SK-N-SH (cell line): ENCODE measurements at regions not wholly inside any gene's neighbourhood (a gene's known extent, or its start where the extent isn't known, plus 50 kb on each side); places are given as distances from the start of the nearest gene placed in this dataset.

Source experiments
- CTCF ChIA-PET: fragments of 300-600, 350-600 bp; formaldehyde crosslinking; extraction: SDS; loops from one replicate; lab custom pipeline; 2021; lab: Yijun Ruan, JAX
- POLR2A ChIA-PET: fragments of 350-600 bp; sonication (Branson Sonifier 250); formaldehyde crosslinking; extraction: SDS; loops from one replicate; lab custom pipeline; 2020; ENCODE audit warnings: antibody characterized with exemption, inconsistent platforms; lab: Yijun Ruan, JAX
- DNase-seq: peaks from one replicate; pipeline ENCODE4 v3.0.0; 2012
- H2AFZ ChIP-seq: fragments of 200-600 bp; sonication (generic); 2 replicates; pipeline ENCODE4 v1.8.1; 2016; ENCODE audit warnings: antibody characterized with exemption, mild to moderate bottlenecking, low read depth
- H3F3A ChIP-seq: fragments of 200-600 bp; sonication (generic); replicated peaks from 2 replicates; pipeline ENCODE3; 2016; ENCODE audit warnings: antibody characterized with exemption, mild to moderate bottlenecking; ENCODE audit not compliant: insufficient read depth
- H3K27ac ChIP-seq, 2 experiments: fragments of 200-500 bp in 1 of 2; fragments of 200-600 bp in 1 of 2; sonication (Bioruptor generic) in 1 of 2; sonication (generic), shearing (Covaris generic) in 1 of 2; 2 replicates each; pipeline versions ENCODE4 v1.5.1 to v1.6.1; 2014 to 2016; ENCODE audit warnings: low read depth in 2 of 2, inconsistent platforms in 1 of 2, low read length in 1 of 2, mild to moderate bottlenecking in 1 of 2, mixed read lengths in 1 of 2
- H3K27me3 ChIP-seq: fragments of 200-600 bp; sonication (generic), shearing (Covaris generic); 2 replicates; pipeline ENCODE4 v1.6.1; 2016; ENCODE audit warnings: mixed run types; ENCODE audit not compliant: insufficient read depth
- H3K36me3 ChIP-seq, 2 experiments: fragments of 200-500 bp in 1 of 2; fragments of 200-600 bp in 1 of 2; sonication (Bioruptor generic) in 1 of 2; sonication (generic) in 1 of 2; replicated peaks in 1 of 2; 2 replicates each; pipeline versions ENCODE3 to v1.5.1; 2014 to 2016; ENCODE audit warnings: low read length in 1 of 2, mild to moderate bottlenecking in 1 of 2; ENCODE audit not compliant: insufficient read depth in 2 of 2, control insufficient read depth in 1 of 2
- H3K4me1 ChIP-seq, 2 experiments: fragments of 200-500 bp in 1 of 2; fragments of 200-600 bp in 1 of 2; sonication (Bioruptor generic) in 1 of 2; sonication (generic), shearing (Covaris generic) in 1 of 2; 2 replicates each; pipeline versions ENCODE4 v1.5.1 to v1.6.1; 2014 to 2016; ENCODE audit warnings: low read depth in 1 of 2, low read length in 1 of 2, mixed run types in 1 of 2; ENCODE audit not compliant: insufficient read depth in 2 of 2, control insufficient read depth in 1 of 2
- H3K4me2 ChIP-seq: fragments of 200-600 bp; sonication (generic), shearing (Covaris generic); 2 replicates; pipeline ENCODE4 v1.6.1; 2017; ENCODE audit warnings: mixed run types
- H3K4me3 ChIP-seq, 2 experiments: fragments of 200-500 bp in 1 of 2; fragments of 200-600 bp in 1 of 2; sonication (Bioruptor generic) in 1 of 2; sonication (generic), shearing (Covaris generic) in 1 of 2; 2 replicates each; pipeline versions ENCODE4 v1.5.1 to v1.8.1; 2014 to 2016; ENCODE audit warnings: low read depth in 2 of 2, inconsistent platforms in 1 of 2, low read length in 1 of 2, mild to moderate bottlenecking in 1 of 2, mixed read lengths in 1 of 2, moderate library complexity in 1 of 2
- H3K79me2 ChIP-seq: fragments of 200-600 bp; sonication (generic); 2 replicates; pipeline ENCODE4 v1.8.1; 2017; ENCODE audit warnings: mild to moderate bottlenecking; ENCODE audit not compliant: insufficient read depth
- H3K9ac ChIP-seq: fragments of 200-600 bp; sonication (generic); 2 replicates; pipeline ENCODE4 v1.6.1; 2017; ENCODE audit warnings: mixed run types
- H3K9me2 ChIP-seq: fragments of 200-600 bp; sonication (generic); 2 replicates; pipeline ENCODE4 v1.6.1; 2017; ENCODE audit warnings: mixed run types
- H3K9me3 ChIP-seq: fragments of 200-600 bp; sonication (generic); 2 replicates; pipeline ENCODE4 v1.6.1; 2017; ENCODE audit warnings: mixed run types, mild to moderate bottlenecking, moderate library complexity
- H4K20me1 ChIP-seq: fragments of 200-600 bp; sonication (generic); 2 replicates; pipeline ENCODE4 v1.6.1; 2017; ENCODE audit warnings: mild to moderate bottlenecking, mixed run types; ENCODE audit not compliant: insufficient read depth
- CHD2 ChIP-seq: fragments of 150-350 bp; IDR thresholded peaks from 2 replicates; pipeline ENCODE4 v1.6.1; 2018; ENCODE audit warnings: low read length; ENCODE audit not compliant: partially characterized antibody
- ELF1 ChIP-seq: IDR thresholded peaks from 2 replicates; pipeline ENCODE4 v1.4.0; 2012
- JUND ChIP-seq: IDR thresholded peaks from 2 replicates; pipeline ENCODE4 v1.4.0; 2012
- MAX ChIP-seq: IDR thresholded peaks from 2 replicates; pipeline ENCODE4 v1.4.0; 2012; ENCODE audit warnings: low read depth
- MEF2A ChIP-seq: IDR thresholded peaks from 2 replicates; pipeline ENCODE4 v1.4.0; 2012; ENCODE audit warnings: low read depth, borderline replicate concordance
- NFIC ChIP-seq: IDR thresholded peaks from 2 replicates; pipeline ENCODE4 v1.4.0; 2012; ENCODE audit warnings: borderline replicate concordance
- RAD21 ChIP-seq: IDR thresholded peaks from 2 replicates; pipeline ENCODE4 v1.6.1; 2012; ENCODE audit warnings: mild to moderate bottlenecking, low read length
- REST ChIP-seq: IDR thresholded peaks from 2 replicates; pipeline ENCODE4 v1.6.1; 2012; ENCODE audit warnings: mild to moderate bottlenecking, low read depth, low read length, moderate library complexity
- RXRA ChIP-seq: IDR thresholded peaks from 2 replicates; pipeline ENCODE4 v1.4.0; 2012; ENCODE audit warnings: low read depth, mild to moderate bottlenecking, borderline replicate concordance
- SIN3A ChIP-seq: IDR thresholded peaks from 2 replicates; pipeline ENCODE4 v1.6.1; 2012; ENCODE audit warnings: low read depth, mild to moderate bottlenecking, low read length, moderate library complexity, borderline replicate concordance
- SMC3 ChIP-seq: IDR thresholded peaks from 2 replicates; pipeline ENCODE4 v1.6.1; 2012; ENCODE audit warnings: low read depth, low read length, improper control_type of control experiment
- TAF1 ChIP-seq: IDR thresholded peaks from 2 replicates; pipeline ENCODE4 v1.6.1; 2012; ENCODE audit warnings: low read depth, mild to moderate bottlenecking, low read length, moderate library complexity, borderline replicate concordance
- TCF12 ChIP-seq: IDR thresholded peaks from 2 replicates; pipeline ENCODE4 v1.4.0; 2012
- TEAD4 ChIP-seq: IDR thresholded peaks from 2 replicates; pipeline ENCODE4 v1.4.0; 2012; ENCODE audit warnings: mild to moderate bottlenecking, borderline replicate concordance; ENCODE audit not compliant: insufficient read depth
- USF2 ChIP-seq: fragments of 150-350 bp; IDR thresholded peaks from 2 replicates; pipeline ENCODE4 v1.6.1; 2017; ENCODE audit warnings: antibody characterized with exemption, low read length, low read depth, borderline replicate concordance
- YY1 ChIP-seq: IDR thresholded peaks from 2 replicates; pipeline ENCODE4 v1.4.0; 2012; ENCODE audit warnings: low read depth, mild to moderate bottlenecking
- WGBS: methylation state at CpG from one replicate; pipeline ENCODE4 v1.1.6; 2017; ENCODE audit warnings: low lambda C conversion rate; 5-methylcytosine and 5-hydroxymethylcytosine counted together

- H3K9ac ChIP-seq: no peak overlapping the region
- CTCF ChIA-PET: interaction anchor here (0.8 to 1.8 kb wide), 2 partner anchors 8 to 202 kb away, joined by 4 read pairs; no protein-coding TSS in a partner anchor
- no peaks in the 10 kb centered on the region for H4K20me1 ChIP-seq
- no peak for TF ChIP-seq RAD21
- TF ChIP-seq JUND: no peak
- no peak for TF ChIP-seq USF2
- TF ChIP-seq TCF12: no peak
- no peak for TF ChIP-seq CHD2
- no peak for TF ChIP-seq ELF1
- no peak for TF ChIP-seq NFIC
- no peak for TF ChIP-seq MEF2A
- no peak for TF ChIP-seq RXRA
- TF ChIP-seq SIN3A: no peak
- TF ChIP-seq YY1: no peak
- TF ChIP-seq TEAD4: no peak
- TF ChIP-seq SMC3: no peak
- no peak for TF ChIP-seq MAX
- no peak for TF ChIP-seq TAF1
- TF ChIP-seq REST: no peak
- TF ChIP-seq, all 33 proteins: peak for 0
- Histone ChIP-seq H3K36me3 (no peaks in the 10 kb centered on the region), H3K27me3 (peaks cover 2% of the 10 kb centered on the region; the same call in 1 of the 2 replicates), H3K4me3 (no peak overlapping the region), H2AFZ (no peak overlapping the region), H3K9me2 (no peaks in the 10 kb centered on the region), H3K4me1 (no peaks in the 10 kb centered on the region), H3K79me2 (no peaks in the 10 kb centered on the region), H3F3A (no peaks in the 10 kb centered on the region), H3K27ac (no peak overlapping the region), H3K4me2 (no peak overlapping the region), H3K9me3 (no peaks in the 10 kb centered on the region)
- POLR2A ChIA-PET: no interaction called here
- WGBS: 8% methylated on average over 3 of the region's 3 CpGs
- DNase-seq: no peak
These were observed 104.5 kb upstream of the MAOA start for GRCh38 chrX:43551590-43551989.
